H9 (cell line): ENCODE measurements at regions not wholly inside any gene's neighbourhood (a gene's known extent, or its start where the extent isn't known, plus 50 kb on each side); places are given as distances from the start of the nearest gene placed in this dataset.

Experiments
- DNase-seq: peaks from one replicate; pipeline ENCODE4 v3.0.0-alpha.2; 2017
- H2AFZ ChIP-seq: one replicate; pipeline ENCODE4 v1.6.1; 2013; ENCODE audit warnings: mild to moderate bottlenecking, low read length, control low read depth, moderate library complexity
- H2AK5ac ChIP-seq: 2 replicates; pipeline ENCODE4 v1.6.1; 2013; ENCODE audit warnings: low read length, control low read depth, mixed read lengths; ENCODE audit not compliant: insufficient read length
- H2BK120ac ChIP-seq: one replicate; pipeline ENCODE4 v1.6.1; 2013; ENCODE audit warnings: low read depth, mild to moderate bottlenecking, low read length, control low read depth, inconsistent platforms; ENCODE audit not compliant: poor library complexity, severe bottlenecking
- H2BK12ac ChIP-seq: 2 replicates; pipeline ENCODE4 v1.6.1; 2013; ENCODE audit warnings: low read length, control low read depth, mixed read lengths, low read depth; ENCODE audit not compliant: insufficient read length
- H2BK15ac ChIP-seq: 2 replicates; pipeline ENCODE4 v1.6.1; 2013; ENCODE audit warnings: low read depth, low read length, control low read depth
- H2BK20ac ChIP-seq: one replicate; pipeline ENCODE4 v1.6.1; 2013; ENCODE audit warnings: low read depth, mild to moderate bottlenecking, low read length, control low read depth, inconsistent platforms; ENCODE audit not compliant: poor library complexity, severe bottlenecking
- H2BK5ac ChIP-seq: 2 replicates; pipeline ENCODE4 v1.6.1; 2013; ENCODE audit warnings: low read length, control low read depth, mixed read lengths; ENCODE audit not compliant: insufficient read length
- H3K14ac ChIP-seq: 2 replicates; pipeline ENCODE4 v1.6.1; 2013; ENCODE audit warnings: low read length, control low read depth; ENCODE audit not compliant: insufficient read depth
- H3K18ac ChIP-seq: 2 replicates; pipeline ENCODE4 v1.6.1; 2013; ENCODE audit warnings: low read depth, mild to moderate bottlenecking, mixed read lengths, low read length, control low read depth; ENCODE audit not compliant: insufficient read length
- H3K23ac ChIP-seq: 2 replicates; pipeline ENCODE4 v1.6.1; 2013; ENCODE audit warnings: low read length, control low read depth, mixed read lengths, low read depth; ENCODE audit not compliant: insufficient read length
- H3K23me2 ChIP-seq: 2 replicates; pipeline ENCODE4 v1.6.1; 2013; ENCODE audit warnings: low read depth, mild to moderate bottlenecking, mixed read lengths, low read length, control low read depth; ENCODE audit not compliant: insufficient read length, poor library complexity, severe bottlenecking
- H3K27ac ChIP-seq: 2 replicates; pipeline ENCODE4 v1.5.1; 2013; ENCODE audit warnings: low read length, control low read depth, mixed read lengths, low read depth; ENCODE audit not compliant: insufficient read length
- H3K27me3 ChIP-seq: 2 replicates; pipeline ENCODE4 v1.6.1; 2013; ENCODE audit warnings: low read length, control low read depth, inconsistent platforms; ENCODE audit not compliant: insufficient read depth
- H3K4ac ChIP-seq: 2 replicates; pipeline ENCODE4 v1.6.1; 2013; ENCODE audit warnings: low read depth, mild to moderate bottlenecking, control low read depth, inconsistent platforms, low read length, moderate library complexity
- H3K4me1 ChIP-seq: 2 replicates; pipeline ENCODE4 v1.6.1; 2013; ENCODE audit warnings: low read length, control low read depth, inconsistent platforms; ENCODE audit not compliant: insufficient read depth
- H3K4me2 ChIP-seq: 2 replicates; pipeline ENCODE4 v1.6.1; 2013; ENCODE audit warnings: low read length, control low read depth, mixed read lengths; ENCODE audit not compliant: insufficient read length, insufficient read depth
- H3K56ac ChIP-seq: 2 replicates; pipeline ENCODE4 v1.6.1; 2013; ENCODE audit warnings: low read depth, mild to moderate bottlenecking, mixed read lengths, low read length, control low read depth; ENCODE audit not compliant: insufficient read length
- H3K79me1 ChIP-seq: 2 replicates; pipeline ENCODE4 v1.6.1; 2013; ENCODE audit warnings: low read depth, mild to moderate bottlenecking, moderate library complexity, low read length, control low read depth, inconsistent platforms; ENCODE audit not compliant: insufficient read depth, poor library complexity, severe bottlenecking
- H3K79me2 ChIP-seq: 2 replicates; pipeline ENCODE4 v1.6.1; 2013; ENCODE audit warnings: low read length, control low read depth, inconsistent platforms; ENCODE audit not compliant: insufficient read depth
- H3K9ac ChIP-seq: 2 replicates; pipeline ENCODE4 v1.6.1; 2013; ENCODE audit warnings: low read length, control low read depth, mixed read lengths; ENCODE audit not compliant: insufficient read length; ENCODE audit errors: extremely low read depth
- H3K9me3 ChIP-seq: one replicate; pipeline ENCODE4 v1.6.1; 2013; ENCODE audit warnings: low read depth, low read length, inconsistent platforms; ENCODE audit not compliant: control insufficient read depth
- H3T11ph ChIP-seq: one replicate; pipeline ENCODE4 v1.6.1; 2013; ENCODE audit warnings: mild to moderate bottlenecking, low read length, control low read depth, inconsistent platforms
- H4K20me1 ChIP-seq: one replicate; pipeline ENCODE4 v1.6.1; 2013; ENCODE audit not compliant: control insufficient read depth, insufficient read length, insufficient read depth
- H4K5ac ChIP-seq: 2 replicates; pipeline ENCODE4 v1.6.1; 2013; ENCODE audit warnings: low read depth, mild to moderate bottlenecking, mixed read lengths, low read length, control low read depth; ENCODE audit not compliant: insufficient read length
- H4K8ac ChIP-seq: replicated peaks from 2 replicates; pipeline ENCODE4 v1.6.1; 2013; ENCODE audit warnings: low read length, control low read depth, mixed read lengths, low read depth; ENCODE audit not compliant: insufficient read length
- H4K91ac ChIP-seq: 2 replicates; pipeline ENCODE4 v1.6.1; 2013; ENCODE audit warnings: low read depth, mild to moderate bottlenecking, moderate library complexity, mixed read lengths, low read length, control low read depth; ENCODE audit not compliant: insufficient read length
- H3K27ac Mint-ChIP-seq, 3 experiments: 2 replicates in 2 of 3; 3 replicates in 1 of 3; pipeline ENCODE4 v1.8.0; 2020 to 2021; ENCODE audit warnings: mixed read lengths in 3 of 3, mild to moderate bottlenecking in 1 of 3, moderate library complexity in 1 of 3
- H3K27me3 Mint-ChIP-seq: 2 replicates; pipeline ENCODE4 v1.8.0; 2021; ENCODE audit warnings: low read depth, mild to moderate bottlenecking, moderate library complexity, mixed read lengths
- H3K36me3 Mint-ChIP-seq, 3 experiments: 2 replicates in 2 of 3; 3 replicates in 1 of 3; pipeline ENCODE4 v1.8.0; 2020 to 2021; ENCODE audit warnings: low read depth in 3 of 3, mixed read lengths in 3 of 3; ENCODE audit not compliant: insufficient read depth in 1 of 3
- H3K4me1 Mint-ChIP-seq, 2 experiments: 2 replicates each; pipeline ENCODE4 v1.8.0; 2020; ENCODE audit warnings: mixed read lengths in 2 of 2
- H3K4me3 Mint-ChIP-seq, 2 experiments: 2 replicates in 1 of 2; 3 replicates in 1 of 2; pipeline ENCODE4 v1.8.0; 2020 to 2021; ENCODE audit warnings: mild to moderate bottlenecking in 2 of 2, mixed read lengths in 2 of 2, moderate library complexity in 1 of 2
- H3K9me3 Mint-ChIP-seq, 2 experiments: 2 replicates in 1 of 2; 3 replicates in 1 of 2; pipeline ENCODE4 v1.8.0; 2020; ENCODE audit warnings: mild to moderate bottlenecking in 2 of 2, mixed read lengths in 2 of 2, moderate library complexity in 1 of 2
- TF ChIP-seq, protein P1 (sequence below): fragments of 200-600 bp; sonication (generic); conservative IDR thresholded peaks from 3 replicates; pipeline ENCODE4 v1.8.0; 2021; ENCODE audit warnings: antibody characterized with exemption, mild to moderate bottlenecking

DNA sequence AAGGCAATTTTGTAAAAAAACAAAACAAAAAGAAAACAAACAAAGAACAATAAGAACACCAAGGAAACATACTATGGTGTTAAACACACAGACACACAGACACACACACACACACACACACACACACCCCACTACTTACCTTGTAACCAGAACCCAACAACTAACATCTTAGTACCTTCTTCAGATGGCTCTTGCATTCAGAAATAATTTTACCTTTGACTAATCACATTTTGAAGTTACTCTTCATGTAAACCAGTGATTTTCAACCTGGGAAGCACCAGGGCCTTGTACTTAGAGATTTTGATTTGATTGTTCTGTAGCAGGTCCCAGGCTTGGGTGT is 87.5 kb downstream of the AQP4 start:
- H2AFZ ChIP-seq: no peak overlapping the region
- TF ChIP-seq, protein P1, sequence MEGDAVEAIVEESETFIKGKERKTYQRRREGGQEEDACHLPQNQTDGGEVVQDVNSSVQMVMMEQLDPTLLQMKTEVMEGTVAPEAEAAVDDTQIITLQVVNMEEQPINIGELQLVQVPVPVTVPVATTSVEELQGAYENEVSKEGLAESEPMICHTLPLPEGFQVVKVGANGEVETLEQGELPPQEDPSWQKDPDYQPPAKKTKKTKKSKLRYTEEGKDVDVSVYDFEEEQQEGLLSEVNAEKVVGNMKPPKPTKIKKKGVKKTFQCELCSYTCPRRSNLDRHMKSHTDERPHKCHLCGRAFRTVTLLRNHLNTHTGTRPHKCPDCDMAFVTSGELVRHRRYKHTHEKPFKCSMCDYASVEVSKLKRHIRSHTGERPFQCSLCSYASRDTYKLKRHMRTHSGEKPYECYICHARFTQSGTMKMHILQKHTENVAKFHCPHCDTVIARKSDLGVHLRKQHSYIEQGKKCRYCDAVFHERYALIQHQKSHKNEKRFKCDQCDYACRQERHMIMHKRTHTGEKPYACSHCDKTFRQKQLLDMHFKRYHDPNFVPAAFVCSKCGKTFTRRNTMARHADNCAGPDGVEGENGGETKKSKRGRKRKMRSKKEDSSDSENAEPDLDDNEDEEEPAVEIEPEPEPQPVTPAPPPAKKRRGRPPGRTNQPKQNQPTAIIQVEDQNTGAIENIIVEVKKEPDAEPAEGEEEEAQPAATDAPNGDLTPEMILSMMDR: no peak
- Mint-ChIP-seq H3K27me3 (peaks cover 2% of the 10 kb centered on the region; the same call in 1 of the 2 replicates), H3K4me1 (peaks cover 32 to 48% of the 10 kb centered on the region in 2 experiments), H3K36me3 (no peaks in the 10 kb centered on the region), H3K9me3 (no peaks in the 10 kb centered on the region), H3K27ac (no peak overlapping the region; a peak in 2 of 7 replicates), H3K4me3 (no peak overlapping the region)
- H3K27me3 ChIP-seq: no peaks in the 10 kb centered on the region
- H3K79me2 ChIP-seq: no peaks in the 10 kb centered on the region
- no peaks in the 10 kb centered on the region for H3K23me2 ChIP-seq
- H3K79me1 ChIP-seq: no peaks in the 10 kb centered on the region
- no peak overlapping the region for H2BK15ac ChIP-seq
- H3K9me3 ChIP-seq: no peaks in the 10 kb centered on the region
- H3K4me2 ChIP-seq: no peak overlapping the region
- no peak overlapping the region for H3K18ac ChIP-seq
- H2BK120ac ChIP-seq: no peak overlapping the region
- H4K91ac ChIP-seq: no peak overlapping the region
- no peak overlapping the region for H4K8ac ChIP-seq
- H3K4ac ChIP-seq: no peak overlapping the region
- H2BK12ac ChIP-seq: no peak overlapping the region
- H3K56ac ChIP-seq: no peak overlapping the region
- no peak overlapping the region for H2BK5ac ChIP-seq
- peaks cover 2% of the 10 kb centered on the region; the same call in 1 of the 2 replicates for H3K4me1 ChIP-seq
- H3K27ac ChIP-seq: no peak overlapping the region
- H3T11ph ChIP-seq: no peak overlapping the region
- H3K14ac ChIP-seq: no peak overlapping the region
- H2AK5ac ChIP-seq: no peak overlapping the region
- H4K20me1 ChIP-seq: no peaks in the 10 kb centered on the region
- no peak overlapping the region for H3K23ac ChIP-seq
- H3K9ac ChIP-seq: no peak overlapping the region
- H4K5ac ChIP-seq: no peak overlapping the region
- no peak for DNase-seq
- H2BK20ac ChIP-seq: no peak overlapping the region
